HG03565 (cell line): ENCODE measurements at regions not wholly inside any gene's neighbourhood (a gene's known extent, or its start where the extent isn't known, plus 50 kb on each side); places are given as distances from the start of the nearest gene placed in this dataset.

Source experiments
- ATAC-seq: cut with Tn5 transposase; IDR thresholded peaks from one replicate; pipeline ENCODE4 v1.9.1; 2021; ENCODE audit warnings: mild to moderate bottlenecking, moderate library complexity; ENCODE audit not compliant: unreplicated experiment

DNA sequence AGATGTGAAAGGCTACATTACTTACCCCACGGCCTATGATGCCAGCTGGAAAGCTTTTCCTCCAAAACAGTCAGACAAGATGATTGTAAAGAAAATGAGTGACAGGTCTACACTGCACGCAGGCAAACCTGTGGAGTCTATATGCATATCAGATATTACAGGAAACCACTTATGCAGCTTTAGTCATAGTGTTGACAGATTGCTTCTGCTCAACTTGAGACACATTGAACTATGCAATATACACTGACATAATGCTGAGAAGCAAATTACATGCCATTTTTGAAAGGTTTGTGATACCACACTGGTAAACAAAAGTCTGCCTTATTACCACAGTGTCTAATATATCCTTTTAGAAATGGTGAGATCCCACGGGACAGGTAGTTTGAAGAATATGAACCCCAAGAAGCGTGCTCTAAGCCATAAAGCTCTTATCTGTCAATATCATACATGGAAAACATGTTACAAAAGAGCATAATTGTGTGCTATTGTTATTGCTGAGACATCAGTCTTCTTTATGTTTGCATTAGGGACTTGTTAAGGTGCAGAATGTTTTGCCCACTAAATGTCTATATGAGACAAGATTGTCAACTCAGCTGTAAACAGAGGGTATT lies 1835.8 kb upstream of the TENM3 start:
- ATAC-seq: no peak

DNA sequence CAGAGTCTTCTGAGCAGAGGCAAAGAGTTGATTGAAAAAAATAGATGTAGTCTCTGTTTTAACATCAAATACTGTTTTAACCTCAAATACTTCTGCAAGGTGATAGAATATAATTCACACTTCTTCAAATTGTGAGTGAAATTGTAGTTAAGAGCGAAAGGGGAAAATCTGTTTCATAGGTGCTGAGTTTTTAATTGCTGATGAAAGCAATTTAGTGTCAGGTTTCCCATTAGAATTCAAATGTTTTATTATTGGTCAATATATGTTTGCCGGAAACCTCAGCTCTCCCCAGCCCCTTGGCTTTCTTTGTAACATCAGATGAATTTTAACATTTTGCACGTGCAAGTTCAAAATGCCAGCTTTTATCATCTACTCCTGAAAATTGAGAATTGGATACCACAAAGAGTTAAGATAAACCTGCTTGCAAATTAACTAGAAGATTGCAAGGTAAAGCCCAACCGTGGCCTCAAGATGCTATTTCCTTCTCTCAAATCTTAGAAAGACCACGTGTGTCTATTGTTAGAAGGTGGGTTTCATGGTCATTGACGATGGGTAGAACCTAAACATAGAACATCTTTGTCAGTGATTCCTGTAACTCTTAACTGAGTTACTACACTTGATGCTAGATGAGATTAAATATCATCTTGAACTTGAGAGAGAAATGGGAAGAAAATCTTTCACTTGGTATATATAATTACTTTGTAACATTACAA lies 1824.2 kb upstream of the TENM3 start:
- no peak for ATAC-seq

DNA sequence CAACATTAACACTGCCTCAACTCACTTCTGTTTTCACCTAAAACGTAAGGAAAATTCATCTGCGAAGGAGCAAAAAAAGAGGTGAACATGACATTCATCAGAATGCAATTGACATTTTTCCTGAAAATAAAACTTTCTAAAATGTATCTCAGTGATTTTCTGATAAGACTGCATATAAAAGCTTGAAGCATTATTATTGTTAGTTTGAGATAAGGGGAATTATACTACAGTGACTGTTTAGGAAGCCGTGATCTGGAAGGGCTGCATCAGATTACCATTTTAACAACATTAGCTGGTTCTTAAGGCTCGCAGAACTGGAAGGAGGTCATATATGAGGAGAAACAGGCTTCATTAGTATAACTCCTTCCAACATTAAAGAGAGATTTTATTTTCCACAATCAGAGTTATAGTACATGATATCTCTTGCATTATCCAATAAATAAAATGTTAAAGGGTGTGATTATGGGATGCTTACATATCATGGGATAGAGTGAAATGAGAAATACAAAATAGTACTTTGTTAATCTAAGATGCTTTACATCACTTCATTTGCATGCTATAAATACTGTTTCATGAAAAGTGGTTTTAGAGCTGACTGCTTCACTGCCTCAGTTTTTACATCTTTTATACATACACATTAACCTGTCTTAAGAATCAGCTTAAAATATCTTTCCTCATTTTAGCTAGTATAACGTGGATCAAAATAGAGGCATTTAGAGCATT lies 1820.1 kb upstream of the TENM3 start:
- no peak for ATAC-seq

DNA sequence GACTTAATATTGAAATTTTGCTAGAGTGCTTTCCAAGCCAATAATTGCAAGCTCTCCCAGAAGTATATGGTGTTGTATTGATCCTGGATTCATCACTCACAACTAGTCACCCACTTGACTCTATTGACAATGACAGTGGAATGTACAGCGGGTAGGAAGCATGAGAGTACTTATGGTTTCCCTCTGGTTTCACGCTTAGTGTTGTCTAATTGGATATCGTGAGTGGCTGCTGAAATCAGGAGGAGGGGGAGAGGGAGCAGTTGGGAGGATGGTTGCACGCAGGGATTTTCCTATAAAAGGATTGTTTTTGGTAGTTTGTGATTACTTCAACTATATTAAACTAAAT lies 1819.5 kb upstream of the TENM3 start:
- ATAC-seq: no peak

DNA sequence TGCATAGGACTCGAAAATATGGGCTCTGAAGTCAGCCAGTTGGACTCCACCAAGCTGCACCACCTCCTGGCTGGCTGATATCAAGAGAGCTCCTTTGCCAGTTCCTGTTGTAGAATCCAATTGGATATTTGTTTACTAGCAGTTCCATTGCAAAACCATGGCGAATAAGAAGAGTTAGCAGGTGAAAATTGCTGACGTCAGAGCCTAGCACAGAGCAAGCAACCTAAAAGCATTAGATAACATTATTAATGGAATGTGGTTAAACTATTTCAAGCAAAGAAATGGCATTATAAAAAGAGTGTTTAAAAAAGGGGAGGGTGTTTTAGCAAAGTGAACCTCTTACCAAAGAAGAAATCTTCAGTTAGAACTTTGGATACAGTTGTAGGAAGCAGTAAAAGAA lies 1816.3 kb upstream of the TENM3 start:
- no peak for ATAC-seq

DNA sequence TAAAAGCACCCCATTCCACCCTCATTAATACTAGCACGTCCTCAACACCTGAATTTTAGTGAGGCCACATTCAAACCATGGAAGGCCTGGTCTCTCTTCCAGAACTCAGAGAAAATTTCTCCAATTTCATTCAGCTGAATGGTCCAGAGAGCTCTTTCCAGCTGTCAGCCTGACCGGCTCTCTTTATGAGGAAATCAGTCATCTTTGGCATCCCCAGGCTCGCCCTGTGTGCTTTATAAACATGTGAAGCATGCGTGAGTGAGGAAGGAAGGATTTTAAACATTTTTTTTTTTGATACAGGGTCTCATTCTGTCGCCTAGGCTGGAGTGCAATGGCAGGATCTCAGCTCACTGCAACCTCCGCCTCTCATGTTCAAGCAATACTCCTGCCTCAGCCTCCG lies 1812.9 kb upstream of the TENM3 start:
- no peak for ATAC-seq

DNA sequence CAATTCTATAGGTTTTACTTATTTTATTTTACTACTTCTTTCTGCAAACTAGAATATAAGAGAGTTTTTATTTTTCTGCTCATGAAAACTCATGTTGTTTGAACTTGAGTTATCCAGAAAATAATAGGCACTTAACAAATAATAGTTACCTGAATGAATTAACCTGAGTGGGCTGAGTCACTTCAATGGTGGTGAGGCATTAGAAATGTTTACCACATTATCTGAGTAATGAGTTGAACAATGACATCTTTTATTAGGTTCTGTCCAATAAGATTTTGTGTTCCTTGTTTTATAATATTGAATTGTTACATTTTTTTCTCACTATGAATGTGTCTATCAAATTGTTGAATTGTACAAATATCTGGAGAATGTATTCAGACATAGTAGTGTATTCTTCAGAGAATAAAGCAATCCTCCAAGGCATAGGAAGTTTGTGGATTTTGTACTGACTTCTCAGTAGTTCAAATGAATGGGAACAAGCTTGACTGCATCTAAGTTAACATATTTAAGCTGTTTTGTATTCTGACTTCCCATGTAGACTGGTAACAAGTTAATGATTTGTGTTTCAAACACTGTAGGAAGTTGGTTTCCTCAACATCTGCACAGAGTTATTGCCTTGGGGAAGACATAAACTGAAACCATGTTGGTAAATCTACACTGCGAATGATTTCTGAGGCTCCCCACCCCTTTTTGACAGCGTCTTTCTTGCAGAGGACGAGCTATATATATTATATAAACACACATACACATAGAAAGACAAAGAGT lies 1808.9 kb upstream of the TENM3 start:
- peak; percentile 59 for ATAC-seq

DNA sequence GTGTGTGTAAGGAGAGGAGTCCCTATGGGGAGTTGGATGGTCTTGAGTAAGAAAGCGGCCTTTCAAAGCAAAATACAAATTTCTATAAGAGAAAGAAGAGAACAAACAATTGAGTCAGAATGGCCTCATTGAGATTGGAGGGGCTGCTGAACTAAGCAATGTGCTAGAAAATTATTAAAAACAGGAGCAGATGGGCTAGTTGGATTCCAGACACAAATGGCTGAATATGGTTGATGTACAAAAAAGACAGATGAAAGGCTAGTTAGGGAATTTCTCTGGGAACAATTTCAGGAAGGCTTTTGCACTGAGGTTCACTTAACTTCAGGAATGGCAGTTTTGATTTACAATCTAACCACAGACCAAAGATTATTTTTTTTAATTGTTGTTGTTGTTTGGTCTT lies 1806.8 kb upstream of the TENM3 start:
- no peak for ATAC-seq

DNA sequence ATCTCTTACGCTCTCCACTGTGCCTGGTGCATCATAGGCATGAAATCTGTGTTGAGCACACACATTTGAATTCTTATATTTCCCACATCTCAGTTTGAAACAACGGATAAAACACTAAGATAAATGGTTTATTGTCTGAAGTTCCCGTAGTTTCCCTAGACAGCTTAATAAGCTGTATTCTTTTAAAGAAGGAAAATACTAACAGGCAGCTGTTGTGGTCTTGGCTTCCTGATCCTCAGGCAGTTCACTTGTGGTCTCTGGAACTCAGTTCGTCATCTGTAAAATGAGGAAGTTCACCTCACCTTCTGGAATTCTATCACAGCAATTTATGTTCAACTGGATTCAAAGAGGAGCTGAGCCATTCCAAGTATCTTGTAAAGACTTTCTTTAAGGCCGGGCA lies 1805.6 kb upstream of the TENM3 start:
- ATAC-seq: no peak

DNA sequence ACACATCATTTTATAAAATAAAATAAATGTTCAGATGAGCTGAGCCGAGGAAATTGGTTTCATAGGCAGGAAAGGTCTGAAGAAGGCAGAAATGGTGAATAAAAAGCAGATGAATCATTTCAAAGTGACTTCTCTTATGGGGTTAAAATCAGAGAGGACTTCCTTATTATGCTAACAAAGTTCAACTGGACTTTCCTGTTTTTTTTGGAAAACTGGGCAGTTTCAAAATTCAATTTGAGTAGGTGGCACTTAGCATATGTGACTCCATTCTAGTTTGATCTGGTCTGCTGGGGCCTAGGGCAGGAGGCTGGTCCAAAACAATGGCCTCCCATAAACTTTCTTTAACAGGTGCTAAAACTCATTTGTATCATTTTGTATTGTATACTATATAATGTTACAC lies 1794.9 kb upstream of the TENM3 start:
- ATAC-seq: no peak

DNA sequence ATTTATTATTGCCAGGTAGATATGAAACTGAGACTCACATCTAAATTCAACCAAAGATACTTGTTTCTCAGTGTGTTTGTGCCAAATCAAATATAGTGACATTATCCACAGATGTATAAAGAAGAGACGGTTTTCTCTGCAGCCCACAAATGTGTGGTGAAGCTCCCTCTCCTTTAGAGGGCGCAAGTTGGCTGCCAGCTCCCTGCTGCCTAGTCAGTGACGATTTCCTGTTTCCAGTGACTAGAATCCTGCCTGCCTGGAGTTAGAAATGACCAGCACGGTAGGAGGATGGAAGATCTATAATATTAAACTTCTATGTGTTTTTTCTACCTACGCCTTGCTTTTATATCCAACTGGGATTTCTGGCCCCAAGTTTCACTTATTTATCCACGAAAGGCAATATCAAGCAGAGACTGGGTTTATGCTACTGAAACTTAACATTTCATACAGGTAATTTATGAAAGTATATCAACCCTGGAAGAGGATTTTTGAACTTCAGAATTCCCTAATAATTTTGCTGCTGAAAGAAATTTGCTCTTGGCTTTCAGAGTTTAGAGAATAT lies 1793.7 kb upstream of the TENM3 start:
- ATAC-seq: peak; percentile 58

DNA sequence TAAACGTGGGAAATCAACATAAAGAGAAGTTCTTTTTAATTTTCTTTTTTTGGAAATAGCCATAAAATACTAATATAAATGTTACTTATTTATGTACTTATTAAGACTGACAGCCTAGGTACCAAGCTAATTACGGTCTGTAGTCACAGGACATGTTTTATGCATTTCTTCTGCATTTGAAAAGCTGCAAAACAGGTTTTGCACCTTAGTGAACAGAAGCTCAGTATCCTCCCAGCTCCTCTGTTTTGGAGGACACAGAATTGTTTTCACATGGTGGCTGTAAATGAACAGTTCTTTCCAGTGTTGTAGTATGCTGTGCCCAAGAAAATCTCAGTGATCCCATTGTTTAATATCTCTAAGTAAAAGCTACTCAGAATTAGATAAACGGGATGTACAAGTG lies 1788.0 kb upstream of the TENM3 start:
- no peak for ATAC-seq

DNA sequence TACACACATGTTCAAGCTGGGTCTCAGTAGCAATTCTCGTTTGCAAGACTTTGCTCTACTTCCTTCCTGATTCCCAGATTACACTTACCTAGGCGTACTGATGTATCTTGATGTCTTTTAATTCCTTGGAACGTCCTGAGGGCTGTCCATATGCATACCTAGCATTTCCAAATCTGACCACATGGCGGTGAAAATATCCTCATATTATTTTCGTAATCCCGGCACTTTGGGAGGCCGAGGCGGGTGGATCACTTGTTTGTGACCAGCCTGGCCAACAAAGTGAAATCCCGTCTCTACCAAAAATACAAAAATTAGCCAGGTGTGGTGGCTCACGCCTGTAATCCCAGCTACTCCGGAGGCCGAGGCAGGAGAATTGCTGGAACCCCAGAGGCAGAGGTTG lies 1786.3 kb upstream of the TENM3 start:
- no peak for ATAC-seq

DNA sequence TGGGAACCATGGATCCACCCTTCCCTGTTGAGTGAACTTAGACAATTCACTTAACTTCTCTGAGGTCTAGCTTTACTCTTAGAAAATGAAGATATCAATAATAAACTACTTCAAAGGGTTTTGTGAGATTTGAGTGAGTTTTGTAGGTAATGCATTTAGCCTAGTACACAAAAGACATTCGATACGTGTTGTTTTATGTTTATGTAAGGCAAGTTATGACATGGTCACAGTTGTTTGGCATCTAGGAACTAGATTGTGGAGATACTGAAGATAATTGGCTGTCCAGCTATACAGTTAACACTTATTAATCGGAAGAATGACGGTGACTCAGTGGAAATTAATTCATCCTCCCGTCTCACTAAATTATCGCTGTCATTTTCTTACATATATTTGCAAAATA lies 1781.1 kb upstream of the TENM3 start:
- no peak for ATAC-seq

DNA sequence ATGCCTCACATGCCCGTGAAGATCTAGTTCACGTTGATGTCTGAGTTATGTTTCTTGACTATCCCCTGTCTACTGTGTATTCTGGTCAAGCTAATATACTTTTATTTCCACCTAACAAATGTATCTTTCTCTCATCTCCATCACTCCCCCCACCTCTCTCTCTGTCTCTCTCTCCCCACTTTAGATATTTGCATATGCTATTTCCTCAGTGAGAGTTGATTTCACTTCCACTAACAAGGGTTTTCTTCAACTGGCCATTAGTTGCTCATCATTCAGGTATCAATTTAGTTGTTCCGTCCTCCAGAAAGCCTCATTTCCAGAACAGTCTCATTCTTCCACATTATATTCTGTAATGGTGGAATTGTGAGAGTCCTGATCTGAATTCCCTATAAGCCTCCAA lies 1777.8 kb upstream of the TENM3 start:
- no peak for ATAC-seq

DNA sequence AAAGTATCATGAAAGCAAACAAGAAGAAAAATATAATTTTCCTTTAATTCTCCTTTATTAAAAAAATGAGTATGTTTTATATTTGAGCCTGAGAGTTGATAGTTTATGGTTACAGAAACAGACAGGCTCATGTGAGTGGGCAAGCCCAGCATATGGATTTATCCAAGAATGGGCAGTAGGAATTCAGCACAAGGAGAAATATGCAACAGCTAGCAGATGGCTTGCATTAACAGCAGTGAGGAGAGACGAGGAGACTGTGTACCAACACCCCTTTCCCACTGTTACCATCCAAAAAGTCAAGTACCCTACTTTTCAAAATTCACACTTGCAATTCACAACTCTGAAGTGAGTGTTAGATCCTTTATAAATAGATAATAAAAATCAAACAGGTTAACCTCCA lies 1760.2 kb upstream of the TENM3 start:
- ATAC-seq: no peak

DNA sequence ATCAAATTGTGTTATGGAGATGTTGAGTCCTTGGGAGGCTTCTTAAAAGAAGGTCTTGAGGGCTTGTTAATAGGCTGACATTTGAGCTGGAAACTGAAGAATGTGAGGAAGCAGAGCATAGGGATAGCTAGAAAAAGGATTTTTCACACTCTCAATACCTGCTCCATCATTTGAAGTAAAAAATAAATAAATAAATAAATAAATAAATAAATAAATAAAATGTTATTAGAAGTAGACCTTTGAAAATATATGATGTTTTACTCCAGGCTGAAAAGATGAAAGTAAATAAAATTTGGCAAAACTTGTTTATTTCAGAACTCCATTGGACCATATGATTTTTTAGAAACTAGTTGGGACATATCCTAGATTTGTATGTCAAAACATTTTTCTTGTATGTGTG lies 1757.8 kb upstream of the TENM3 start:
- ATAC-seq: no peak

DNA sequence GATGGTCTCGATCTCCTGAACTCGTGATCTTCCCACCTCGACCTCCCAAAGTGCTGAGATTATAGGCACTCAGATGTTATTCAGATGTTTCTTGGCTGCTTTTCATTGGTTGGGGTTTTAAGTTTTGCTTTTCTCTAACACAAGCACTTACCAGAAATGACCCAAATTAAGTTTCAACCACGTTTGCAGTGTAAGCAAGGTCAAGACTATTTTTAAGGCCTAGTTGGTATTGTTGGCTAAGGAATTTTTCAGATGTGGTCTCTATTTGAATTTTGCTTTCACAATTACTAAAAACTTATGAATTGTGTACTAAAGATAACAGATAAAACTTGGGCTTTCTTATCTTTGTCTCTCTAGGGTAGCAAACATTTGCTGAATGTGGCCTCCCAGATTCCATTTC lies 1756.9 kb upstream of the TENM3 start:
- no peak for ATAC-seq

DNA sequence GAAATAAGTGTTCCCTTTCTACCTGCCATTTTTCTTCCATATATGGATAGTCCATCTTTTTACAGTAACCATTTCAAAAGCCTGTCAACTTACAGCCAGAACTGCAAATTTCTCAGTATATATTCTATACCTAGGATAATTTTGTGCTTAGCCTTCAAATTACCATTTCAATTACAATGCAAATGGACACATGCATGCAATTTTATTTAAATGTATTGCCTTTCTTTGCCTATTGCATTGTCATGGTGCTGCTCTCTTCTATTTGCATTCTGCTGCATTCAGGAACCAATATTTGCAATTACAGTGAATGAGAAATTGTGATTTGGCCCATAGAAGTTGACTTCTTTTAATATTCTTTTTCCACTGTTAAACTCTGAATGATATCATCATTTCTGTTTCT lies 1753.4 kb upstream of the TENM3 start:
- no peak for ATAC-seq

DNA sequence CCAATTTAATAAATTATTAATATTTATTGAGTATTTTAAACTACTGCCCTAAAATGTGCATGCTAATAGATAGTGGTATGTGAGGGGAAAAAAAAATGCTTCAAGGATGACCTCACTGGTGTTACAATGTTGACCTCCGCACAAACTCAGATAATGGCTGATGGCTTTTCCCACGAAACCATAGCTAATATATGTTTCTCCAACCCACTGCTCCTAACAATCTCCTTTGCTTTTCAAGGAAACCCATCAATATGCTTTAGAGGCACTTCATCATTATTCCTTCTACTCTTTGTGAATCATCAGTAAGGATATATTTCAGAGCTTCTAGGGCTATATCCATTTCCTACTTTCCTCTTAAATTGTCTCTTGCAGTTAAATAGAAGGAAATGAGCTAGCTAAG lies 1752.0 kb upstream of the TENM3 start:
- ATAC-seq: no peak

DNA sequence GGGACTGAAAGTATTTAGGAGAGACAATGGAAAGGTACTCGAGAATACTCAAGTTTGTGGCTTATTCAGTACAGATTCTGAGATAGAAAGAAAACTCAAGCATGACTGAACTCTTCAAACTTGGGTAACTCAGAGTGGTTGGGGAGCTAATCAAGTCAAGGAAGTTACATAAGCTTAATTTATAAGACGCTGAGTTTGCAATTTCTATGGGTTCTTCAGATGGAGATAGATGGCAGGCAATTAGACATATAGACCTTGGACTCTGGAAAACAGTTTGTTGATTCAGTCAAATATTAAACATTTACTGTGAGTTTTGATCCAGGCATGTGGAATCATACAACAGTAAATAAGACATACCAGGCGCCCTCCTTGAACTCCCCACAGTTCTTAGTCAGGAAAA lies 1749.9 kb upstream of the TENM3 start:
- no peak for ATAC-seq
